HG02884 (cell line): ENCODE measurements at regions not wholly inside any gene's neighbourhood (a gene's known extent, or its start where the extent isn't known, plus 50 kb on each side); places are given as distances from the start of the nearest gene placed in this dataset.

ENCODE experiments used
- ATAC-seq: cut with Tn5 transposase; IDR thresholded peaks from one replicate; pipeline ENCODE4 v1.9.1; 2021; ENCODE audit warnings: mild to moderate bottlenecking, moderate library complexity; ENCODE audit not compliant: unreplicated experiment

- no peak for ATAC-seq
These were observed 368.2 kb upstream of the SMIM30 start for GRCh38 chr7:113486548-113486947.

- no peak for ATAC-seq
These were observed 365.3 kb upstream of the SMIM30 start for GRCh38 chr7:113483657-113484056.

GRCh38 chr7:113480537-113480936 is 362.2 kb upstream of the SMIM30 start:
- ATAC-seq: no peak

- no peak for ATAC-seq
These were observed 345.9 kb upstream of the SMIM30 start for GRCh38 chr7:113464096-113464855.

GRCh38 chr7:113460067-113460466 is 341.7 kb upstream of the SMIM30 start:
- no peak for ATAC-seq

- no peak for ATAC-seq
These were observed 338.2 kb upstream of the SMIM30 start for GRCh38 chr7:113456533-113456932.

- no peak for ATAC-seq
These were observed 336.3 kb upstream of the SMIM30 start for GRCh38 chr7:113454597-113455169.

GRCh38 chr7:113452245-113452644 is 333.9 kb upstream of the SMIM30 start:
- ATAC-seq: no peak

GRCh38 chr7:113446791-113447190 is 328.4 kb upstream of the SMIM30 start:
- ATAC-seq: no peak

- ATAC-seq: no peak
These were observed 328.0 kb upstream of the SMIM30 start for GRCh38 chr7:113446391-113446790.

- no peak for ATAC-seq
These were observed 325.9 kb upstream of the SMIM30 start for GRCh38 chr7:113444261-113444660.

- ATAC-seq: no peak
These were observed 321.8 kb upstream of the SMIM30 start for GRCh38 chr7:113440173-113440572.

- no peak for ATAC-seq
These were observed 313.1 kb upstream of the SMIM30 start for GRCh38 chr7:113431406-113431805.

GRCh38 chr7:113424185-113424817 is 305.9 kb upstream of the SMIM30 start:
- no peak for ATAC-seq

GRCh38 chr7:113421696-113422330 is 303.5 kb upstream of the SMIM30 start:
- peak; percentile 99 for ATAC-seq

GRCh38 chr7:113414401-113415035 is 296.2 kb upstream of the SMIM30 start:
- no peak for ATAC-seq

- no peak for ATAC-seq
These were observed 294.1 kb upstream of the SMIM30 start for GRCh38 chr7:113412410-113412809.

GRCh38 chr7:113410796-113411195 is 292.4 kb upstream of the SMIM30 start:
- no peak for ATAC-seq

- no peak for ATAC-seq
These were observed 290.6 kb upstream of the SMIM30 start for GRCh38 chr7:113408999-113409398.

GRCh38 chr7:113405296-113406056 is 287.1 kb upstream of the SMIM30 start:
- ATAC-seq: no peak

- ATAC-seq: no peak
These were observed 285.9 kb upstream of the SMIM30 start for GRCh38 chr7:113404245-113404644.
